Lung (tissue), 11 donors: ENCODE measurements at regions not wholly inside any gene's neighbourhood (a gene's known extent, or its start where the extent isn't known, plus 50 kb on each side); places are given as distances from the start of the nearest gene placed in this dataset.

Experiments
- ATAC-seq: fragments of 200-7000 bp; cut with Tn5 transposase; one replicate; pipeline ENCODE4 v1.9.1; 2020; ENCODE audit warnings: moderate number of reproducible peaks; ENCODE audit not compliant: insufficient read depth, low FRiP score
- DNase-seq, 3 donors: peaks; one replicate each; pipeline ENCODE4 v3.0.0-alpha.2; 2013 to 2017
- H3K27ac ChIP-seq, 2 donors: one replicate each; pipeline ENCODE4 v1.5.1; 2013; ENCODE audit warnings: mild to moderate bottlenecking in 2 of 2, moderate library complexity in 2 of 2, control low read depth in 1 of 2, inconsistent platforms in 1 of 2, low read depth in 1 of 2, low read length in 1 of 2
- H3K27me3 ChIP-seq, 3 donors: one replicate each; pipeline ENCODE4 v1.5.1; 2013; ENCODE audit warnings: low read length in 2 of 3; ENCODE audit not compliant: control insufficient read depth in 3 of 3, insufficient read depth in 3 of 3
- H3K36me3 ChIP-seq, 4 donors: one replicate each; pipeline ENCODE4 v1.5.1; 2013; ENCODE audit warnings: low read length in 4 of 4, mild to moderate bottlenecking in 1 of 4, moderate library complexity in 1 of 4; ENCODE audit not compliant: control insufficient read depth in 4 of 4, insufficient read depth in 4 of 4
- H3K4me1 ChIP-seq, 5 donors: one replicate each; pipeline ENCODE4 v1.5.1; 2013; ENCODE audit warnings: low read length in 5 of 5, mild to moderate bottlenecking in 2 of 5, moderate library complexity in 1 of 5; ENCODE audit not compliant: control insufficient read depth in 5 of 5, insufficient read depth in 5 of 5
- H3K4me3 ChIP-seq: one replicate; pipeline ENCODE4 v1.5.1; 2013; ENCODE audit warnings: mild to moderate bottlenecking, control low read depth, moderate library complexity
- H3K9ac ChIP-seq, 2 donors: one replicate each; pipeline ENCODE4 v1.5.1; 2013; ENCODE audit warnings: low read length in 2 of 2, control low read depth in 1 of 2; ENCODE audit not compliant: insufficient read depth in 1 of 2
- H3K9me3 ChIP-seq, 4 donors: one replicate each; pipeline ENCODE4 v1.5.1; 2013; ENCODE audit warnings: low read length in 3 of 4, mild to moderate bottlenecking in 1 of 4, moderate library complexity in 1 of 4; ENCODE audit not compliant: control insufficient read depth in 4 of 4, insufficient read depth in 3 of 4
- WGBS, 2 donors: extraction: QIAGEN DNeasy Blood & Tissue Kit; methylation state at CpG; one replicate each; pipeline ENCODE4 v1.1.7; 2013; 5-methylcytosine and 5-hydroxymethylcytosine counted together
- TF ChIP-seq, protein P1 (sequence below): IDR thresholded peaks from 2 replicates; pipeline ENCODE4 v1.5.1; 2012; ENCODE audit warnings: mild to moderate bottlenecking; ENCODE audit errors: control extremely low read depth, extremely low read depth
- donor health status: control.
- donor health status: control.
- donor health status: Bipolar disorder and iron deficiency.
- donor health status: healthy.
- donor health status: DM: yes; HTN: yes; CAD: no.

DNA sequence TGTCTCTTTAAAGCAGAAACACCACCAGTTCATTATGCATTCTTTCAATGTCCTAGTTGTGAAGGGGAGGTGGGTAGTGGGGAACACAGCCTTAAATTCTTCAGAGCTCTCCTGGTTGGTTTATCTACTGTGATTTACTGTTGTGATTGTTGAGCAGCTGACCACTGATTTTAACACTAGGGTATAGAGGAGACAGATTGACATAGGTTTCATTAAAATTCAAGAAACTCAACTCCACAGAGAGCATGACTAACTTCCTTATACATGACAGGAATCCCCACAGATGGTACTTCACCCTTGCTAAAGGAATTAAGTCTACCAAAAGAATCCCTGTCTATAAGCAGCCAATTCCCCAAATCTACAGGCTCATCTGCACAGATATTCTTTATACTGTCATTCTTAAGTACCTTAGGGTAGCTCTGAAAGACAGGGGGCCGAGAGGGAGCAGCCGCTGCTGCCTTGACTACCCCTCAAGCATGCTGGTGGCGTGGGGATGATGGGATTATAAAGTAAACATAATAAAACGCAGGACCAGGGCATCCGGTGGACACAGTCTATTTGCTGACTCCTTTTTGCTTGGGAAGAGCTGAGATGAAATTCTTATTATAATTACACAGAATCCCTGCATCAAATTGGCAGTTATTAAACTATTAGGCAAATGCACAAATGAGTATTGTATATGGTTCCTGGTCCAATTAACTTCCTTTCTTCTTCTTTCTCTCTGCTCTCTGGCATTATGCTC lies 1377.6 kb upstream of the PIK3C3 start:
- peaks cover 0 to 4% (median 0%) of the 10 kb centered on the region in 5 donors for H3K4me1 ChIP-seq
- no peaks in the 10 kb centered on the region for H3K27me3 ChIP-seq
- no peak overlapping the region for H3K9ac ChIP-seq
- H3K36me3 ChIP-seq = no peaks in the 10 kb centered on the region
- TF ChIP-seq, protein P1, sequence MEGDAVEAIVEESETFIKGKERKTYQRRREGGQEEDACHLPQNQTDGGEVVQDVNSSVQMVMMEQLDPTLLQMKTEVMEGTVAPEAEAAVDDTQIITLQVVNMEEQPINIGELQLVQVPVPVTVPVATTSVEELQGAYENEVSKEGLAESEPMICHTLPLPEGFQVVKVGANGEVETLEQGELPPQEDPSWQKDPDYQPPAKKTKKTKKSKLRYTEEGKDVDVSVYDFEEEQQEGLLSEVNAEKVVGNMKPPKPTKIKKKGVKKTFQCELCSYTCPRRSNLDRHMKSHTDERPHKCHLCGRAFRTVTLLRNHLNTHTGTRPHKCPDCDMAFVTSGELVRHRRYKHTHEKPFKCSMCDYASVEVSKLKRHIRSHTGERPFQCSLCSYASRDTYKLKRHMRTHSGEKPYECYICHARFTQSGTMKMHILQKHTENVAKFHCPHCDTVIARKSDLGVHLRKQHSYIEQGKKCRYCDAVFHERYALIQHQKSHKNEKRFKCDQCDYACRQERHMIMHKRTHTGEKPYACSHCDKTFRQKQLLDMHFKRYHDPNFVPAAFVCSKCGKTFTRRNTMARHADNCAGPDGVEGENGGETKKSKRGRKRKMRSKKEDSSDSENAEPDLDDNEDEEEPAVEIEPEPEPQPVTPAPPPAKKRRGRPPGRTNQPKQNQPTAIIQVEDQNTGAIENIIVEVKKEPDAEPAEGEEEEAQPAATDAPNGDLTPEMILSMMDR = no peak
- ATAC-seq (no peak), DNase-seq (no peak)
- H3K27ac ChIP-seq = no peak overlapping the region
- H3K9me3 ChIP-seq = no peaks in the 10 kb centered on the region
- WGBS, 2 donors = 66 to 81% methylated on average over 5 of the region's 5 CpGs
- no peak overlapping the region for H3K4me3 ChIP-seq

DNA sequence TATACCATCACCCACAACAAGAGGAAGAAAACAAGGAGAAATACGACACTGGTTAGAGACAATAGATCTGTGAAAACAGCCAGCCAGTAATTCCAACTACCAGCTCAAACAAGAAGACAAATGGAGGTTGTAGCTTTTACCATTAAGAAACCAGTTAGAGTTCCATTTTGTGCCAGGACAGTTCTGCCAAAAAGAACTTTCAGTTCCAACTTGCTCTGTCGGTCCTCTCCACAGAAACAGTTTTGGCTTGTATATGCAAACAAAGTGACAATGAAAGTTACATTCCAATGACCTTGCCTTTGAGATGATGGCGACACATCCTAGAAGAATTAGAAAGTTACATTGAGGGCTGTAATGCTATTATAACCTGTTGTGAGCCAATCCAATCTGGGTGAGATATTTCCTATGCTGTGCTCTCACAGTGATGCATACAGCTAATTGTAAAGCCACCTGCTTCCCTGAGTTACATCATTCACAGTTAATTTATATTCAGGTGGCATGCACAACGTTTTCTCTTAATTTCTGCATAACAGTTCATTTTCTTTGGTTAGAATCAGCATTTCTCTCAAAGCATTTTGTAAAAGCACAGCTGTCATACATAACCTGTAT lies 1378.4 kb upstream of the PIK3C3 start:
- Histone ChIP-seq H3K27ac (no peak overlapping the region), H3K36me3 (no peaks in the 10 kb centered on the region), H3K4me1 (peaks cover 0 to 4% (median 0%) of the 10 kb centered on the region in 5 donors), H3K27me3 (no peaks in the 10 kb centered on the region), H3K9ac (no peak overlapping the region), H3K9me3 (no peaks in the 10 kb centered on the region), H3K4me3 (no peak overlapping the region)
- 53 to 72% methylated on average over 4 of the region's 4 CpGs for WGBS, 2 donors
- TF ChIP-seq, protein P1 = no peak
- no peak for ATAC-seq
- DNase-seq = no peak

- no peak overlapping the region for H3K4me3 ChIP-seq
- H3K9me3 ChIP-seq = no peaks in the 10 kb centered on the region
- no peaks in the 10 kb centered on the region for H3K4me1 ChIP-seq
- no peak overlapping the region for H3K9ac ChIP-seq
- no peaks in the 10 kb centered on the region for H3K36me3 ChIP-seq
- H3K27ac ChIP-seq = no peak overlapping the region
- TF ChIP-seq, protein P1 = no peak
- no peaks in the 10 kb centered on the region for H3K27me3 ChIP-seq
- WGBS, 2 donors = 77 to 79% methylated on average over 1 of the region's 1 CpG
- ATAC-seq = no peak
- no peak for DNase-seq
Measured at GRCh38 chr18:40570615-40571014, 1384.4 kb upstream of the PIK3C3 start.
